H9 (cell line): ENCODE measurements at regions not wholly inside any gene's neighbourhood (a gene's known extent, or its start where the extent isn't known, plus 50 kb on each side); places are given as distances from the start of the nearest gene placed in this dataset.

Source experiments
- DNase-seq: peaks from one replicate; pipeline ENCODE4 v3.0.0-alpha.2; 2017
- H2AFZ ChIP-seq: one replicate; pipeline ENCODE4 v1.6.1; 2013; ENCODE audit warnings: mild to moderate bottlenecking, low read length, control low read depth, moderate library complexity
- H2AK5ac ChIP-seq: 2 replicates; pipeline ENCODE4 v1.6.1; 2013; ENCODE audit warnings: low read length, control low read depth, mixed read lengths; ENCODE audit not compliant: insufficient read length
- H2BK120ac ChIP-seq: one replicate; pipeline ENCODE4 v1.6.1; 2013; ENCODE audit warnings: low read depth, mild to moderate bottlenecking, low read length, control low read depth, inconsistent platforms; ENCODE audit not compliant: poor library complexity, severe bottlenecking
- H2BK12ac ChIP-seq: 2 replicates; pipeline ENCODE4 v1.6.1; 2013; ENCODE audit warnings: low read length, control low read depth, mixed read lengths, low read depth; ENCODE audit not compliant: insufficient read length
- H2BK15ac ChIP-seq: 2 replicates; pipeline ENCODE4 v1.6.1; 2013; ENCODE audit warnings: low read depth, low read length, control low read depth
- H2BK20ac ChIP-seq: one replicate; pipeline ENCODE4 v1.6.1; 2013; ENCODE audit warnings: low read depth, mild to moderate bottlenecking, low read length, control low read depth, inconsistent platforms; ENCODE audit not compliant: poor library complexity, severe bottlenecking
- H2BK5ac ChIP-seq: 2 replicates; pipeline ENCODE4 v1.6.1; 2013; ENCODE audit warnings: low read length, control low read depth, mixed read lengths; ENCODE audit not compliant: insufficient read length
- H3K14ac ChIP-seq: 2 replicates; pipeline ENCODE4 v1.6.1; 2013; ENCODE audit warnings: low read length, control low read depth; ENCODE audit not compliant: insufficient read depth
- H3K18ac ChIP-seq: 2 replicates; pipeline ENCODE4 v1.6.1; 2013; ENCODE audit warnings: low read depth, mild to moderate bottlenecking, mixed read lengths, low read length, control low read depth; ENCODE audit not compliant: insufficient read length
- H3K23ac ChIP-seq: 2 replicates; pipeline ENCODE4 v1.6.1; 2013; ENCODE audit warnings: low read length, control low read depth, mixed read lengths, low read depth; ENCODE audit not compliant: insufficient read length
- H3K23me2 ChIP-seq: 2 replicates; pipeline ENCODE4 v1.6.1; 2013; ENCODE audit warnings: low read depth, mild to moderate bottlenecking, mixed read lengths, low read length, control low read depth; ENCODE audit not compliant: insufficient read length, poor library complexity, severe bottlenecking
- H3K27ac ChIP-seq: 2 replicates; pipeline ENCODE4 v1.5.1; 2013; ENCODE audit warnings: low read length, control low read depth, mixed read lengths, low read depth; ENCODE audit not compliant: insufficient read length
- H3K27me3 ChIP-seq: 2 replicates; pipeline ENCODE4 v1.6.1; 2013; ENCODE audit warnings: low read length, control low read depth, inconsistent platforms; ENCODE audit not compliant: insufficient read depth
- H3K4ac ChIP-seq: 2 replicates; pipeline ENCODE4 v1.6.1; 2013; ENCODE audit warnings: low read depth, mild to moderate bottlenecking, control low read depth, inconsistent platforms, low read length, moderate library complexity
- H3K4me1 ChIP-seq: 2 replicates; pipeline ENCODE4 v1.6.1; 2013; ENCODE audit warnings: low read length, control low read depth, inconsistent platforms; ENCODE audit not compliant: insufficient read depth
- H3K4me2 ChIP-seq: 2 replicates; pipeline ENCODE4 v1.6.1; 2013; ENCODE audit warnings: low read length, control low read depth, mixed read lengths; ENCODE audit not compliant: insufficient read length, insufficient read depth
- H3K56ac ChIP-seq: 2 replicates; pipeline ENCODE4 v1.6.1; 2013; ENCODE audit warnings: low read depth, mild to moderate bottlenecking, mixed read lengths, low read length, control low read depth; ENCODE audit not compliant: insufficient read length
- H3K79me1 ChIP-seq: 2 replicates; pipeline ENCODE4 v1.6.1; 2013; ENCODE audit warnings: low read depth, mild to moderate bottlenecking, moderate library complexity, low read length, control low read depth, inconsistent platforms; ENCODE audit not compliant: insufficient read depth, poor library complexity, severe bottlenecking
- H3K79me2 ChIP-seq: 2 replicates; pipeline ENCODE4 v1.6.1; 2013; ENCODE audit warnings: low read length, control low read depth, inconsistent platforms; ENCODE audit not compliant: insufficient read depth
- H3K9ac ChIP-seq: 2 replicates; pipeline ENCODE4 v1.6.1; 2013; ENCODE audit warnings: low read length, control low read depth, mixed read lengths; ENCODE audit not compliant: insufficient read length; ENCODE audit errors: extremely low read depth
- H3K9me3 ChIP-seq: one replicate; pipeline ENCODE4 v1.6.1; 2013; ENCODE audit warnings: low read depth, low read length, inconsistent platforms; ENCODE audit not compliant: control insufficient read depth
- H3T11ph ChIP-seq: one replicate; pipeline ENCODE4 v1.6.1; 2013; ENCODE audit warnings: mild to moderate bottlenecking, low read length, control low read depth, inconsistent platforms
- H4K20me1 ChIP-seq: one replicate; pipeline ENCODE4 v1.6.1; 2013; ENCODE audit not compliant: control insufficient read depth, insufficient read length, insufficient read depth
- H4K5ac ChIP-seq: 2 replicates; pipeline ENCODE4 v1.6.1; 2013; ENCODE audit warnings: low read depth, mild to moderate bottlenecking, mixed read lengths, low read length, control low read depth; ENCODE audit not compliant: insufficient read length
- H4K8ac ChIP-seq: replicated peaks from 2 replicates; pipeline ENCODE4 v1.6.1; 2013; ENCODE audit warnings: low read length, control low read depth, mixed read lengths, low read depth; ENCODE audit not compliant: insufficient read length
- H4K91ac ChIP-seq: 2 replicates; pipeline ENCODE4 v1.6.1; 2013; ENCODE audit warnings: low read depth, mild to moderate bottlenecking, moderate library complexity, mixed read lengths, low read length, control low read depth; ENCODE audit not compliant: insufficient read length
- H3K27ac Mint-ChIP-seq, 3 experiments: 2 replicates in 2 of 3; 3 replicates in 1 of 3; pipeline ENCODE4 v1.8.0; 2020 to 2021; ENCODE audit warnings: mixed read lengths in 3 of 3, mild to moderate bottlenecking in 1 of 3, moderate library complexity in 1 of 3
- H3K27me3 Mint-ChIP-seq: 2 replicates; pipeline ENCODE4 v1.8.0; 2021; ENCODE audit warnings: low read depth, mild to moderate bottlenecking, moderate library complexity, mixed read lengths
- H3K36me3 Mint-ChIP-seq, 3 experiments: 2 replicates in 2 of 3; 3 replicates in 1 of 3; pipeline ENCODE4 v1.8.0; 2020 to 2021; ENCODE audit warnings: low read depth in 3 of 3, mixed read lengths in 3 of 3; ENCODE audit not compliant: insufficient read depth in 1 of 3
- H3K4me1 Mint-ChIP-seq, 2 experiments: 2 replicates each; pipeline ENCODE4 v1.8.0; 2020; ENCODE audit warnings: mixed read lengths in 2 of 2
- H3K4me3 Mint-ChIP-seq, 2 experiments: 2 replicates in 1 of 2; 3 replicates in 1 of 2; pipeline ENCODE4 v1.8.0; 2020 to 2021; ENCODE audit warnings: mild to moderate bottlenecking in 2 of 2, mixed read lengths in 2 of 2, moderate library complexity in 1 of 2
- H3K9me3 Mint-ChIP-seq, 2 experiments: 2 replicates in 1 of 2; 3 replicates in 1 of 2; pipeline ENCODE4 v1.8.0; 2020; ENCODE audit warnings: mild to moderate bottlenecking in 2 of 2, mixed read lengths in 2 of 2, moderate library complexity in 1 of 2
- WGBS: extraction: QIAGEN DNeasy Blood & Tissue Kit; methylation state at CpG from one replicate; pipeline ENCODE4 v1.1.7; 2013; ENCODE audit warnings: missing lambda C conversion rate, low lambda C conversion rate, mixed read lengths; ENCODE audit not compliant: insufficient read length; ENCODE audit errors: extremely low coverage; 5-methylcytosine and 5-hydroxymethylcytosine counted together
- TF ChIP-seq, protein P1 (sequence below): fragments of 200-600 bp; sonication (generic); conservative IDR thresholded peaks from 3 replicates; pipeline ENCODE4 v1.8.0; 2021; ENCODE audit warnings: antibody characterized with exemption, mild to moderate bottlenecking

DNA sequence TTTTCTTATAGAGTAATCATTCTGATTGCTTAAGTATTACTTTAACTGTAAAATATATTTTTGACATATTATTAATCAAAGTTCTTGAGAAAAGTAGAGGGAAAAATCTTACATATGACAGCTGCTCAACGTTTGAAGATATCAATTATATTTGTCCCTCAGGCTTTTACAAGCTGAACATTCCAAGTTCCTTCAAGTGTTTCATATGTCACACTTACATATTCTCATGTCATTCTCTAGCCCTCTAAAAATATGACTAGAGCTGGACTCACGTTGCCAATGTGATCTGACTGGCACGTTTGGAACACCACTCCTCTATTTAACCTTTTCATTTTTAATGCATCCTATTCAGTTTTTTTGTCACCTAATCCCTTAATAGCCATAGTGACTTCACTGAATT lies 492.9 kb downstream of the PCDH18 start:
- no peak for DNase-seq
- no peaks in the 10 kb centered on the region for H3K36me3 Mint-ChIP-seq

More for the DNA sequence above, 492.9 kb downstream of the PCDH18 start:
- Histone ChIP-seq H3K23me2 (no peaks in the 10 kb centered on the region), H2BK15ac (no peak overlapping the region), H3T11ph (no peak overlapping the region), H2BK5ac (no peak overlapping the region), H2AK5ac (no peak overlapping the region), H2BK20ac (no peak overlapping the region), H3K9ac (no peak overlapping the region), H3K27me3 (no peaks in the 10 kb centered on the region), H4K5ac (no peak overlapping the region), H3K4ac (no peak overlapping the region), H3K56ac (no peak overlapping the region), H3K4me1 (no peaks in the 10 kb centered on the region), H2AFZ (no peak overlapping the region), H3K79me2 (no peaks in the 10 kb centered on the region), H2BK12ac (no peak overlapping the region), H4K20me1 (no peaks in the 10 kb centered on the region), H3K23ac (no peak overlapping the region), H3K79me1 (no peaks in the 10 kb centered on the region), H3K14ac (no peak overlapping the region), H4K8ac (no peak overlapping the region), H3K9me3 (no peaks in the 10 kb centered on the region), H2BK120ac (no peak overlapping the region), H3K4me2 (no peak overlapping the region), H3K18ac (no peak overlapping the region), H3K27ac (no peak overlapping the region), H4K91ac (no peak overlapping the region)
- WGBS = no CpG with 5 or more reads among the region's 3 CpGs
- H3K27ac Mint-ChIP-seq = no peak overlapping the region
- no peaks in the 10 kb centered on the region for H3K9me3 Mint-ChIP-seq
- H3K4me3 Mint-ChIP-seq = no peak overlapping the region
- no peaks in the 10 kb centered on the region for H3K27me3 Mint-ChIP-seq
- TF ChIP-seq, protein P1, sequence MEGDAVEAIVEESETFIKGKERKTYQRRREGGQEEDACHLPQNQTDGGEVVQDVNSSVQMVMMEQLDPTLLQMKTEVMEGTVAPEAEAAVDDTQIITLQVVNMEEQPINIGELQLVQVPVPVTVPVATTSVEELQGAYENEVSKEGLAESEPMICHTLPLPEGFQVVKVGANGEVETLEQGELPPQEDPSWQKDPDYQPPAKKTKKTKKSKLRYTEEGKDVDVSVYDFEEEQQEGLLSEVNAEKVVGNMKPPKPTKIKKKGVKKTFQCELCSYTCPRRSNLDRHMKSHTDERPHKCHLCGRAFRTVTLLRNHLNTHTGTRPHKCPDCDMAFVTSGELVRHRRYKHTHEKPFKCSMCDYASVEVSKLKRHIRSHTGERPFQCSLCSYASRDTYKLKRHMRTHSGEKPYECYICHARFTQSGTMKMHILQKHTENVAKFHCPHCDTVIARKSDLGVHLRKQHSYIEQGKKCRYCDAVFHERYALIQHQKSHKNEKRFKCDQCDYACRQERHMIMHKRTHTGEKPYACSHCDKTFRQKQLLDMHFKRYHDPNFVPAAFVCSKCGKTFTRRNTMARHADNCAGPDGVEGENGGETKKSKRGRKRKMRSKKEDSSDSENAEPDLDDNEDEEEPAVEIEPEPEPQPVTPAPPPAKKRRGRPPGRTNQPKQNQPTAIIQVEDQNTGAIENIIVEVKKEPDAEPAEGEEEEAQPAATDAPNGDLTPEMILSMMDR = no peak
- no peaks in the 10 kb centered on the region for H3K4me1 Mint-ChIP-seq
